SH-SY5Y (cell line): ENCODE measurements at regions not wholly inside any gene's neighbourhood (a gene's known extent, or its start where the extent isn't known, plus 50 kb on each side); places are given as distances from the start of the nearest gene placed in this dataset.

Source experiments
- GATA2 ChIP-seq: IDR thresholded peaks from 2 replicates; pipeline ENCODE4 v1.6.1; 2011; ENCODE audit warnings: mild to moderate bottlenecking, low read depth, low read length
- GATA3 ChIP-seq: IDR thresholded peaks from 2 replicates; pipeline ENCODE4 v1.6.1; 2011; ENCODE audit warnings: low read depth, mild to moderate bottlenecking, low read length, moderate library complexity

DNA sequence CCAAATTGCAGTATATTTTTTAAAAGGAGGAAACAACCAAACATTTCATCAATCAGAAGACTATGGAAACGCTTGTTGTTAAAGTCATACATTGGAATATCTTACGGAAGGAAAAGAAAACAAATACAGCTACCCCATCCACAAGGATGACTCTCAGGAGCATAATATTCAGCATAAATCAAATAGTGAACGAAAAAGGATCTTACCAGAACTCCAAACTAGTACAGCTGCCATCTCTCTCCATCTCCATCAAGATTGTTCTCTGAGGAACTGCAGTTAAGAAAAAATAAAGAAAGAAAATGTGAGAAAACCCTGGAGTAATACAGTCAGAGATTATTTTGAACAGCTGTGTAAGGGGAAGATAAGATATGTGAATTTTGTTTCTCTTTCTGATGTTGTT lies 299.8 kb upstream of the CNTN5 start:
- TF ChIP-seq GATA2, result no peak
- no peak for TF ChIP-seq GATA3

DNA sequence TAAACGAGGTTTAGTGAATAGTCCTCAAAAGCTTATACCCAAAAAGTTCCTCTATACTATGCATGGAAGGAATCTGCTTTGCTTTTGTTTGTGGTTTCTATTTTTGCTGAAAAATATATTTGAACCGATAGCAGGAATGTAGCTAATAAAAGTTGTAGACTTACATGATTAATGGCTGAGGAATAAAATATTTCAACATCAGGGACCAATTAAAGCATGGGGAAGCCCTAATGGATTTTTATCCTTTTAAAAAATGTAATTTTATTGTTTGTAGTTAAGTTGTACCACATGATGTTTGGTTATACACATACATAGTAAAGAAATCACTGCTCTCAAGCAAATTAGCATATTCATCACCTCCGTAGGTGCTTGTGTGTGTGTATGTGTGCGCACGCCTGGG lies 295.3 kb upstream of the CNTN5 start:
- TF ChIP-seq GATA3, result no peak
- no peak for TF ChIP-seq GATA2

DNA sequence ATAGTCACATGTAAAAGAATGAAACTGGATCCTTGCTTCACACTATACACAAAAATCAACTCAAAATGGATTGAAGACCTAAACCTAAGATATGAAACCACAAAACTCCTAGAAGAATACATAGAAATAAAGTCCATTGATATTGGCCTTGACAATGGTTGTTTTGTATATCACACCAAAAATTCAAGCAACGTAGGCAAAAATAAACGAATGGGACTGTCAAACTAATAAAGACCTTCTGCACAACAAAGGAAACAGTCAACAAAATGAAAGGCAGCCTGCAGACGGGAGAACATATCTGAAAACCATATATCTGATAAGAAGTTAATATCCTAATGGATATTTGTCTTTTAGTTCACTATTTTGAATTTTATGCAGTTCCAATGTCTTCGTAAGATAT lies 292.3 kb upstream of the CNTN5 start:
- TF ChIP-seq GATA3 (no peak), GATA2 (no peak)

GRCh38 chr11:98729118-98729517 lies 291.6 kb upstream of the CNTN5 start:
- no peak for TF ChIP-seq GATA3
- TF ChIP-seq GATA2, result no peak

GRCh38 chr11:98732947-98733346 lies 287.8 kb upstream of the CNTN5 start:
- TF ChIP-seq GATA3 (no peak), GATA2 (no peak)

DNA sequence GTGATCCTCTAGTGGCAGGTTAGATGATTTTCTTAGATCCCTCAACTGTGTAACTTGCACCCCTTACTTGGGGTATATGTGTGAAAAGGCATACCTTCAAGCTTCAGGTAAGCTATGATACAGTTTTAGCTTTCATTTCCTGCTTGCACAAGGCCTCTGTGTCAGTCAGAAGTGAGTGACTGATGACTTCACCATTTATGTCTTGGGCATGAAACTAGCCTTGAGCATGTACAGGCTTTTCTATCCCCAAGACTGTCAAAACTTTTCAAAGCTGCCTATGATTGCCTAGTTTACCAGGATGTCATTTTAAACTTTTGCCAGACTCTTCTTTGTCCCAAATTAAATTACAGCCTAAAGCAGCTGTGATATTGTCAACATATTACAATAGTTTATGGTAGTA lies 286.1 kb upstream of the CNTN5 start:
- no peak for TF ChIP-seq GATA3
- TF ChIP-seq GATA2, result no peak

DNA sequence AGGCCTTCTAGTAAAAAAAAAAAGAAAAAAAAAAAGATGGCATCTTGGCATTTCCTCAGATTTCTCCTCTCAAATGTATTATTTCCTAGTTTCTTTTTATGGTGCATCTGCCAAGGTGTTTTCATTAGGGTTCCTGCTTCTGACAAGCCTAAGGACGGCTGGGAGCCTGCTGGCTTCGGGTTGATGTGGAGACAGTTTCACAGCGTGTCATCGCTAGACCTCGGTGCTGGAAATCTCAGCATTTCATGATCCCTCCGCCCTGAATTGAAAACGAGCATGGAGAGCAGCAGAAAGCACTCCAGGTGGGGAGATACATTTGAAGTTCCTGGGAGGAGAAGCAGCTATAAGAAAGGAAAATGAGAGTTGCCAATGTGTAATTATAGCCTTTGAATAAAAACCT lies 283.9 kb upstream of the CNTN5 start:
- TF ChIP-seq GATA3, result no peak
- TF ChIP-seq GATA2, result no peak

- TF ChIP-seq GATA3 (no peak), GATA2 (no peak)
Measured at GRCh38 chr11:98740321-98740720, 280.4 kb upstream of the CNTN5 start.

DNA sequence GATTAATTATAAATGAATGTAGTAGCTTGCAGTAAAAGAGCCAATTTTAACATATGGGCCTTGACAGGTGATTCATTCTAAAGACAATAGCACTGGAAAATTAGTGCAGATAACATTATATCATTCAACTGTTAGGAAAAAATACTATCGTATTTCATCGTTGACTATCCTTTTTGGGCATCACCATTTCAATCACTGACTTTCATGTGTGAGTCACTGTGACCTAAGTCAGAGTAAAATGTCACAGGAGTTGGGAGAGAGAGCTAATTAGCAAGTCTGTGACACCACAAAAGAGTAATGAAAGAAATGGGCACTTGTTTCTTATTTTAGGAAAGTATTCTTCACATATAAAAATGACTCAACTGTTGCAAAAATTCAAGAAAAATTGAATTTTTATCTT lies 253.8 kb upstream of the CNTN5 start:
- TF ChIP-seq GATA2, result no peak
- no peak for TF ChIP-seq GATA3

DNA sequence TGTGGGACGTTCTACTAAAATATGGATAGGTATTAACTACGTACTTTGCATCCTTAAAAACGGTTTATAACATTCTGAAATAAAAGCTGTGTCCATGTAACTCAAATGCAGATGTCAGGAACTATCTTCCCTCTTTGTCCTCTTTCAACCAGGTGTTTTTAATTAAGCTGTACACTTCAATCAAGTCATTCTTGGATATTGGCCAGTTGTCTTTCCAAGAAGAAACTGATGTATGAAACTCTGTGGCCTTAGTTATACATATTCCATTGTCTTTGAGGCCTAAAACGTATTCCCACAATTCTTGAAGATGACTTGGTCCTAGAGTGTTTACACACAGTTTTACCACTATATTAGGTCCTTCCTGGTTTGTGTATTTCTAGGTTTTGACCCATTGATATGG lies 249.0 kb upstream of the CNTN5 start:
- TF ChIP-seq GATA2, result no peak
- TF ChIP-seq GATA3, result no peak

DNA sequence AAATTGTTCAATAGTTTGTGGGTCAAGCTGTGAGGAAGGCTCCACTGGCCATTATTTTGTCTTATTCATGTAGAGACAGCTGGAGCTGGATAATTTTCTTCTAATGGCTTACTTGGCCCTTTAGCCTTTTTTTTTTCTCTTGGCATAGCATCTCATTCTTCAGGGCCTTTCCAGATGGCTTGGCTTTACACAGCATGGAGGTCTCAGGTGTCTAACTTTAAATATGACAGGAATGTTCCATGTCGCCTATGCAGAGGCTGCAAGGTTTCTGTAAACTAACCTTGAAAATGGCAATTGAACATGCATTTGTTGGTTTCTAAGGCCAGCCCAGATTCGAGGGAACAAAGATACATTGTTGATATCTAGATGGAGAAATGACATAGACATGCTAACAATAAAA lies 247.9 kb upstream of the CNTN5 start:
- TF ChIP-seq GATA3, result no peak

- no peak for TF ChIP-seq GATA2
- no peak for TF ChIP-seq GATA3
Measured at GRCh38 chr11:98793276-98793675, 227.5 kb upstream of the CNTN5 start.

GRCh38 chr11:98798333-98798732 lies 222.4 kb upstream of the CNTN5 start:
- TF ChIP-seq GATA3, result no peak
- no peak for TF ChIP-seq GATA2

DNA sequence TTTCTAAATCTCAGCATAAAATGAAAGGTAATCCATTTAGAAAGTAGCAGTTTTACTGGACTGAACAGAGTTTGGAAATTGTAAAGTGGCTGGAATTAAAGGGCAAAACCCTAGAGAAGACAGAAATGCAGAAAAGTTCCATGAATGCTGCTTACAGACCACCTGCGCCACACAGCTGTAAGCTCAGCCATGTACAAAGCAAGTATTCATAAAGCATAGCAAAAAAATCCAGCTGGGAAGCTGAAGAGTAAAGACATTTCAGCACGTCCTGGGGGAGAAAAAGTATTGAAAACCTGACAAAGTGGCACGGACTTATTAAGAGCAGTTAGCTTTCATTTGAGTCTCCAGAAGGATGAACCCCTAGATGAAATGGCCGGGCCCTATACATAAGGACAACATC lies 220.1 kb upstream of the CNTN5 start:
- TF ChIP-seq GATA2 (no peak), GATA3 (no peak)

DNA sequence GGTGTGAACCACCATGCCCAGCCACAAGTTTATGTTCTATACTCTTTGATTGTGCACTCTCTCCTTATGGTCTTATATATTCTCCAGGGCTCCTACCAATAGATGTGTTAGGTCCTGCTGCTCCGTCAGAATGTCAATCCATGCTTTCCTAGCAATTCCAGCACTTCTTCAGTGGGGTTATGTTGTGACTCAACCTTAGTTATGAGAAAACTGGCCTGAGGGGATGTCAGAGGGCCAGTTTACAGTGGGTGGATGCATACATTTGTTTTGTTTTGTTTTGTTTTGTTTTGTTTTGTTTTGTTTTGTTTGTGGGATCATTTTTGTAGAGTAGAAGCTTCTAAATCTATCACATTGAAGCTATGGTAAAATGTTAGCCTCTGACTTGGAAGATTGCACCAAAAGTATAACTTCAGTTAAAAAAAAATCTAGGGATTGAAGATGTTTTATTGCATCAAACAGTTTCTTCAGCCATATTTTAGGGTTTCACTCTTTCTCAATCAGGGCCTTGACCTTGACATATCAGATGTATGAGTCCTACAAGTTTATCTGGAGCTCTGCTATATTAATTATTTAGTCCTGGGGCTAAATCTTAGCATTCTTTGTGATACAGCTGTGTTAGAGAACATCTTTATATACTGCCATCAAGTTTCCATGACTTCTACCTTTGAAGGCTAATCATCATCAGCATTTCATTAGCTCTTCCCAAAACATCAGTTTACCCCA lies 191.6 kb upstream of the CNTN5 start:
- no peak for TF ChIP-seq GATA3
- TF ChIP-seq GATA2, result no peak

DNA sequence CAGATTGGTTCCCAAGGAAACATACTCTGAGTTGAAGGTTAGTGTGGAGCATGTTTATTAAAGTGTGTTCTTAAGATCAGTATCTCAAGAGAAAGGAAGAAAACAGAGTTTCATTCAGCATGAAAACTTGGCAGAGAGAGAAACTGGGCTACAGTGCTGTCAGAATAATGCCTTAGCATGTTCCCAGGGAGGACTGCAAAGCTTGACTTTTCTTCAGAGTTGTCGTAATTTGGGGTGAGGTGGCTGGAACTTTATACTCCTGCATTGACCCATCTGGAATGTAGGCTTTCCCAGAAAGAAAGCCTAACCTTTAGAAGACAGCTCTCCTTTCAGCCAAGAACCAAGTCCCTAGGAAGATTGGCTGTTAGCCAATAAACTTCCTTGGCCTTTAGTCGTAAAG lies 190.8 kb upstream of the CNTN5 start:
- TF ChIP-seq GATA3 (no peak), GATA2 (no peak)

DNA sequence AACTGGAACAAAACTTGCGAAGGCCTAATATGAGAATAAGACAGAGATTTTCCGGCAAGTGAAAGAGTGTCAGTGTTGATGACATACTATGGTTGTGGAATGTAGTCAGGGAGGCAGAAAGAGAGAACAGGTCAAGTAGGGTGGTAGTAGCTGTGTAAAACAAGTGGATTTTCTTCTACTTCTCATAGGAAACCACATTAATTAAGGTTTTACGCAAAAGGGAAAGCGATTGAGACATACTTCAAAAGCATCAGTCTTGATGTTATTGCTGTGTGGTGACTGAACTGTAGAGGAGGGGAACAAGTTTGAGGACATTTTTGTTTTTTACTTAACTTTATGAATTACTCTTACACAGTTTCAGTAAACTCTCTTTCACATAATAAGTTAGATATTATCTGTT lies 186.0 kb upstream of the CNTN5 start:
- TF ChIP-seq GATA3 (no peak), GATA2 (no peak)

GRCh38 chr11:98835335-98835734 lies 185.4 kb upstream of the CNTN5 start:
- TF ChIP-seq GATA3 (no peak), GATA2 (no peak)

GRCh38 chr11:98836156-98836555 lies 184.6 kb upstream of the CNTN5 start:
- TF ChIP-seq GATA2 (no peak), GATA3 (no peak)
